ENCODE measurements at regions not wholly inside any gene's neighbourhood (a gene's known extent, or its start where the extent isn't known, plus 50 kb on each side); places are given as distances from the start of the nearest gene placed in this dataset.

DNA sequence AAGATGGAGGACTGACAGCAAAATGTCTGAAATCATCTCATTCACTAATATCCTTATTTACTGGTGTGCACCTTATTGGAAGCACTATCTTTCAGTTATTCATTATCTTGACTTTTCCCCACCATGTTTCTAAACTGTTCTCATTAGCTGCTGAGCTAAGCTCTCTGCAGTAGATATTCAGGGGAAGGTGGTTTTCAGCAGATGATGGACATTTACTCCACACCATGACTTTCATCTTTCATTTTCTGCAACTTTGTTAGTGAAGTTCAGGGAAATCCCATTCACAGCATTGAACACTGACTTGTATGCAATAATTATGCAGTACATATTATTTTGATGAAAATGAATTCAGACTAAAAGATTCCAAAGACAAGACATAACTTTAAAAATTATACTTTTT, 373.6 kb upstream of the FLRT2 start:
- Histone ChIP-seq H3K4me3 (IDR thresholded peaks at IDR 0.05; ENCODE audit: insufficient read depth, low read depth, low read length) (no peak overlapping the region), H3K27me3 (ENCODE audit: insufficient read depth, low read depth) (no peaks in the 10 kb centered on the region), H2AFZ (ENCODE audit: low read depth) (no peak overlapping the region; the same call in 1 of the 2 replicates), H3K4me2 (peak overlapping the region; percentile 22; the same call in 1 of the 2 replicates), H4K20me1 (ENCODE audit: insufficient read depth) (no peaks in the 10 kb centered on the region), H3K4me1 (ENCODE audit: low read depth, poor library complexity, severe bottlenecking) (peaks cover 42% of the 10 kb centered on the region), H3K36me3 (ENCODE audit: insufficient read depth) (no peaks in the 10 kb centered on the region), H3K9ac (no peak overlapping the region), H3K27ac (peak overlapping the region; percentile 31; the same call in 1 of the 2 replicates), H3K79me2 (ENCODE audit: insufficient read depth, low read depth) (no peaks in the 10 kb centered on the region)
- TF ChIP-seq, protein P1, sequence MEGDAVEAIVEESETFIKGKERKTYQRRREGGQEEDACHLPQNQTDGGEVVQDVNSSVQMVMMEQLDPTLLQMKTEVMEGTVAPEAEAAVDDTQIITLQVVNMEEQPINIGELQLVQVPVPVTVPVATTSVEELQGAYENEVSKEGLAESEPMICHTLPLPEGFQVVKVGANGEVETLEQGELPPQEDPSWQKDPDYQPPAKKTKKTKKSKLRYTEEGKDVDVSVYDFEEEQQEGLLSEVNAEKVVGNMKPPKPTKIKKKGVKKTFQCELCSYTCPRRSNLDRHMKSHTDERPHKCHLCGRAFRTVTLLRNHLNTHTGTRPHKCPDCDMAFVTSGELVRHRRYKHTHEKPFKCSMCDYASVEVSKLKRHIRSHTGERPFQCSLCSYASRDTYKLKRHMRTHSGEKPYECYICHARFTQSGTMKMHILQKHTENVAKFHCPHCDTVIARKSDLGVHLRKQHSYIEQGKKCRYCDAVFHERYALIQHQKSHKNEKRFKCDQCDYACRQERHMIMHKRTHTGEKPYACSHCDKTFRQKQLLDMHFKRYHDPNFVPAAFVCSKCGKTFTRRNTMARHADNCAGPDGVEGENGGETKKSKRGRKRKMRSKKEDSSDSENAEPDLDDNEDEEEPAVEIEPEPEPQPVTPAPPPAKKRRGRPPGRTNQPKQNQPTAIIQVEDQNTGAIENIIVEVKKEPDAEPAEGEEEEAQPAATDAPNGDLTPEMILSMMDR (conservative IDR thresholded peaks at IDR 0.05; ENCODE audit: low read depth, low read length) = no peak

DNA sequence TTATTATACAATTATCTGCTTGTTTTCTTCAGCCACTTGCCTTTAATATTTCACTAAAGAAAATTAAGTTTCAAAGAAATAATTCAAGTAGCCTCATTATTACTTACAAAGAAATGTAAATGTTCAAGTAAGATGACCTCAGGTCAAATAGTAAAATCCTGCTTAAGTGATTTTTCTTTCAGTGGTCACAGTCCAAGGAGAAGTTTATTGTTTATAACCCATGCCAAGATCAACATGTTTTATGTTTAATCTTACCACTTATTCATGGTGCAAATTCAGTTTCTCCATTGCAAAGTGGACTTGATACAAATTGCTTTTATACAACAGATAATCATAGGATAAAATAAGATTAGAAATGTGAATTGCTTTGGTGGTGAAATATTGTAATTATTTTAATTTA, 370.2 kb upstream of the FLRT2 start:
- Histone ChIP-seq H3K9ac (no peak overlapping the region), H3K4me3 (IDR thresholded peaks at IDR 0.05; ENCODE audit: insufficient read depth, low read depth, low read length) (no peak overlapping the region), H3K27ac (no peak overlapping the region), H3K27me3 (ENCODE audit: insufficient read depth, low read depth) (no peaks in the 10 kb centered on the region), H2AFZ (ENCODE audit: low read depth) (no peak overlapping the region), H3K36me3 (ENCODE audit: insufficient read depth) (no peaks in the 10 kb centered on the region), H3K4me1 (ENCODE audit: low read depth, poor library complexity, severe bottlenecking) (peaks cover 28% of the 10 kb centered on the region), H4K20me1 (ENCODE audit: insufficient read depth) (no peaks in the 10 kb centered on the region), H3K79me2 (ENCODE audit: insufficient read depth, low read depth) (no peaks in the 10 kb centered on the region), H3K4me2 (no peak overlapping the region)
- TF ChIP-seq, protein P1 (conservative IDR thresholded peaks at IDR 0.05; ENCODE audit: low read depth, low read length) = no peak

DNA sequence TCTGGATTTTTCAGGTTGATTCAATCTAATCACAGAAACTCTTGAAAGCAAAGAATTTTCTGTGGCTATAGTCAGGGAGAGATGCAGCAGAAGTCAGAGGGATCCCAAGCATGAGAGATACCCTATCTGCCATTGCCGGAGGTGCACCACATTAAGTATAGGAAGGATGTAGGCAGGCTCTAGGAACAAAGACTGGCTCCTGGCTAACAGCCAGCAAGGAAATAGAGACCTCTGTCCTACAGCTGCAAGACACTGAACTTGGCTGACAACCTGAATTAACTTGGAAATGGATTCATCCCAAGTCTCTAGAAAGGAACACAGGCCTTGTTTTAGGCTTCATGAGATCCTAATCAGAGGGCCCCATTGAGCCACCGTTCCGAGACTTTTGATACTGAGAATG, 364.9 kb upstream of the FLRT2 start:
- Histone ChIP-seq H3K4me2 (no peak overlapping the region), H3K4me3 (IDR thresholded peaks at IDR 0.05; ENCODE audit: insufficient read depth, low read depth, low read length) (no peak overlapping the region), H2AFZ (ENCODE audit: low read depth) (no peak overlapping the region), H3K79me2 (ENCODE audit: insufficient read depth, low read depth) (no peaks in the 10 kb centered on the region), H4K20me1 (ENCODE audit: insufficient read depth) (no peaks in the 10 kb centered on the region), H3K27me3 (ENCODE audit: insufficient read depth, low read depth) (no peaks in the 10 kb centered on the region), H3K4me1 (ENCODE audit: low read depth, poor library complexity, severe bottlenecking) (no peaks in the 10 kb centered on the region), H3K36me3 (ENCODE audit: insufficient read depth) (no peaks in the 10 kb centered on the region), H3K9ac (no peak overlapping the region), H3K27ac (no peak overlapping the region)
- TF ChIP-seq, protein P1 (conservative IDR thresholded peaks at IDR 0.05; ENCODE audit: low read depth, low read length) = no peak

DNA sequence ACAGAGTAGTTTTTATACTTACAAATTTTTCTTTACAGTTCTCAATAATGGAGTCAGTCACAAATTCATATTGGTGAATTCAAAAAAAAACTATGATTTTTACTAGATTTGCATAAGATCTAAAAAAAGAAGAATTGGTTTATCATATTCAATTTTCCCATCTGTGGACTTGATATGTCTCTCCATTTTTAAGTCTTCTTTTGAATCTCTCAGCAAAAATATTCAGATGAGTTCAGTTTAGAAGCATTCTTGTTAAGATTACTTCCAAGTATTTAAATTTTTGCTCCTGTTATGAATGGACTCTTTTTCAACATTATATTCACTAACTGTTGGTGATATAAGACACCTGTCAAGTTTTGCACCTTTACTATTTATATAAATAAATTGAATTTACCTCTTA, 360.6 kb upstream of the FLRT2 start:
- Histone ChIP-seq H4K20me1 (ENCODE audit: insufficient read depth) (no peaks in the 10 kb centered on the region), H3K27ac (no peak overlapping the region), H3K4me1 (ENCODE audit: low read depth, poor library complexity, severe bottlenecking) (no peaks in the 10 kb centered on the region), H3K9ac (no peak overlapping the region), H2AFZ (ENCODE audit: low read depth) (no peak overlapping the region), H3K79me2 (ENCODE audit: insufficient read depth, low read depth) (no peaks in the 10 kb centered on the region), H3K36me3 (ENCODE audit: insufficient read depth) (no peaks in the 10 kb centered on the region), H3K27me3 (ENCODE audit: insufficient read depth, low read depth) (no peaks in the 10 kb centered on the region), H3K4me3 (IDR thresholded peaks at IDR 0.05; ENCODE audit: insufficient read depth, low read depth, low read length) (no peak overlapping the region), H3K4me2 (no peak overlapping the region)
- TF ChIP-seq, protein P1 (conservative IDR thresholded peaks at IDR 0.05; ENCODE audit: low read depth, low read length) = no peak
